ENCODE measurements at regions not wholly inside any gene's neighbourhood (a gene's known extent, or its start where the extent isn't known, plus 50 kb on each side); places are given as distances from the start of the nearest gene placed in this dataset.

- ATAC-seq = no peak
- no peak for TF ChIP-seq ZNF70 (CRISPR knock-in tag; IDR thresholded peaks at IDR 0.05)
- no peak for TF ChIP-seq CSDC2 (CRISPR knock-in tag; IDR thresholded peaks at IDR 0.05)
- no peak for TF ChIP-seq RARB (CRISPR knock-in tag; IDR thresholded peaks at IDR 0.05)
- TF ChIP-seq TCF4 (CRISPR knock-in tag; IDR thresholded peaks at IDR 0.05; ENCODE audit: borderline replicate concordance) = no peak
- no peak for TF ChIP-seq BACH2 (CRISPR knock-in tag; IDR thresholded peaks at IDR 0.05; ENCODE audit: borderline replicate concordance)
Observed at GRCh38 chr12:3999904-4000303, 126.7 kb upstream of the PARP11 start.

GRCh38 chr12:3998968-3999792, 126.0 kb upstream of the PARP11 start:
- ATAC-seq = no peak
- TF ChIP-seq ISL1 (CRISPR knock-in tag; IDR thresholded peaks at IDR 0.05) (no peak), CSRNP3 (CRISPR knock-in tag; IDR thresholded peaks at IDR 0.05) (no peak), POU6F1 (CRISPR knock-in tag; IDR thresholded peaks at IDR 0.05; ENCODE audit: borderline replicate concordance, low read depth) (no peak)

- no peak for ATAC-seq
- TF ChIP-seq CSDC2 (CRISPR knock-in tag; IDR thresholded peaks at IDR 0.05) = no peak
- no peak for TF ChIP-seq ESRRG (CRISPR knock-in tag; IDR thresholded peaks at IDR 0.05)
- TF ChIP-seq RARB (CRISPR knock-in tag; IDR thresholded peaks at IDR 0.05) = no peak
- no peak for TF ChIP-seq PATZ1 (CRISPR knock-in tag; IDR thresholded peaks at IDR 0.05; ENCODE audit: borderline replicate concordance)
- TF ChIP-seq SNAI2 (CRISPR knock-in tag; IDR thresholded peaks at IDR 0.05) = no peak
- TF ChIP-seq ZNF8 (CRISPR knock-in tag; IDR thresholded peaks at IDR 0.05) = no peak
- no peak for TF ChIP-seq ZFP30 (CRISPR knock-in tag; IDR thresholded peaks at IDR 0.05)
- TF ChIP-seq POU6F1 (CRISPR knock-in tag; IDR thresholded peaks at IDR 0.05; ENCODE audit: borderline replicate concordance, low read depth) = no peak
- no peak for TF ChIP-seq TOX (CRISPR knock-in tag; IDR thresholded peaks at IDR 0.05; ENCODE audit: borderline replicate concordance)
- TF ChIP-seq ISL1 (CRISPR knock-in tag; IDR thresholded peaks at IDR 0.05) = no peak
- no peak for TF ChIP-seq BACH2 (CRISPR knock-in tag; IDR thresholded peaks at IDR 0.05; ENCODE audit: borderline replicate concordance)
Observed at GRCh38 chr12:3998397-3998796, 125.2 kb upstream of the PARP11 start.

- TF ChIP-seq BACH2 (CRISPR knock-in tag; IDR thresholded peaks at IDR 0.05; ENCODE audit: borderline replicate concordance) (no peak), ZFP3 (CRISPR knock-in tag; IDR thresholded peaks at IDR 0.05) (no peak), GLIS3 (CRISPR knock-in tag; IDR thresholded peaks at IDR 0.05) (no peak), ESRRG (CRISPR knock-in tag; IDR thresholded peaks at IDR 0.05) (no peak), ISL1 (CRISPR knock-in tag; IDR thresholded peaks at IDR 0.05) (no peak), PATZ1 (CRISPR knock-in tag; IDR thresholded peaks at IDR 0.05; ENCODE audit: borderline replicate concordance) (no peak), ZNF70 (CRISPR knock-in tag; IDR thresholded peaks at IDR 0.05) (no peak)
- ATAC-seq = no peak
Observed at GRCh38 chr12:3996322-3996721, 123.1 kb upstream of the PARP11 start.

- no peak for ATAC-seq
- no peak for TF ChIP-seq RARB (CRISPR knock-in tag; IDR thresholded peaks at IDR 0.05)
Observed at GRCh38 chr12:3995306-3995705, 122.1 kb upstream of the PARP11 start.
